GM12878 (cell line): ENCODE measurements at regions not wholly inside any gene's neighbourhood (a gene's known extent, or its start where the extent isn't known, plus 50 kb on each side); places are given as distances from the start of the nearest gene placed in this dataset.

ENCODE experiments used
- ATAC-seq: fragments of 200-7000 bp; cut with Tn5 transposase; 3 replicates; pipeline ENCODE4 v1.9.1; 2020; ENCODE audit warnings: mild to moderate bottlenecking, moderate library complexity
- BruUV-seq: library from RNA; stranded (reverse); fragments of 400-500 nt; replicated peaks from 2 replicates; lab custom pipeline; 2021; lab: Mats Ljungman, UMichigan
- CTCF ChIA-PET: fragments of 300-600 bp; sonication (Branson Sonifier 250); formaldehyde crosslinking; extraction: SDS; loops from one replicate; lab custom pipeline; 2021; ENCODE audit warnings: inconsistent platforms; lab: Yijun Ruan, JAX
- POLR2A ChIA-PET: fragments of 350-600 bp; formaldehyde crosslinking; extraction: SDS; loops from one replicate; lab custom pipeline; 2021; ENCODE audit warnings: inconsistent platforms; lab: Charles Lee
- RAD21 ChIA-PET: fragments of 300-600 bp; sonication (Branson Sonifier 250); formaldehyde crosslinking; loops from one replicate; lab custom pipeline; 2023; ENCODE audit warnings: antibody characterized with exemption; ENCODE audit not compliant: unreplicated experiment; lab: Charles Lee
- SMC1A ChIA-PET: fragments of 300-600 bp; sonication (Branson Sonifier 250); formaldehyde crosslinking; loops from one replicate; lab custom pipeline; 2023; ENCODE audit not compliant: unreplicated experiment, uncharacterized antibody; lab: Charles Lee
- DNase-seq: peaks from one replicate; pipeline ENCODE4 v3.0.0-alpha.2; 2011; ENCODE audit warnings: low read depth, low spot score
- FAIRE-seq: peaks from 3 replicates; lab custom pipeline; 2011; peaks lifted over from hg19 to GRCh38; lab: Jason Lieb, UNC
- H2AFZ ChIP-seq: 2 replicates; pipeline ENCODE4 v1.6.0; 2011; ENCODE audit warnings: low read depth, low read length, control low read depth; ENCODE audit not compliant: control insufficient read depth
- H3K27ac ChIP-seq: 2 replicates; pipeline ENCODE4 v1.5.1; 2011; ENCODE audit warnings: control low read depth; ENCODE audit not compliant: control insufficient read depth, insufficient read depth
- H3K27me3 ChIP-seq, 2 experiments: replicated peaks in 1 of 2; 2 replicates each; pipeline versions ENCODE4 v1.6.0 to v1.6.1; 2011; ENCODE audit warnings: low read length in 1 of 2; ENCODE audit not compliant: control insufficient read depth in 2 of 2, insufficient read depth in 2 of 2
- H3K36me3 ChIP-seq, 2 experiments: 2 replicates each; pipeline ENCODE4 v1.5.1; 2011; ENCODE audit warnings: low read length in 1 of 2; ENCODE audit not compliant: control insufficient read depth in 2 of 2, insufficient read depth in 2 of 2
- H3K4me1 ChIP-seq: 2 replicates; pipeline ENCODE4 v1.6.1; 2011; ENCODE audit warnings: mild to moderate bottlenecking, low read length, moderate library complexity, mixed read lengths; ENCODE audit not compliant: control insufficient read depth, insufficient read depth
- H3K4me2 ChIP-seq: 2 replicates; pipeline ENCODE4 v1.6.0; 2011; ENCODE audit warnings: control low read depth; ENCODE audit not compliant: control insufficient read depth, insufficient read depth
- H3K4me3 ChIP-seq: fragments of 200-600 bp; sonication (generic); 2 replicates; pipeline ENCODE4 v1.5.1; 2016
- H3K79me2 ChIP-seq: 2 replicates; pipeline ENCODE4 v1.6.0; 2011; ENCODE audit warnings: low read length; ENCODE audit not compliant: control insufficient read depth, insufficient read depth
- H3K9ac ChIP-seq: 2 replicates; pipeline ENCODE4 v1.8.0; 2011; ENCODE audit warnings: low read length, control low read depth, mixed read lengths; ENCODE audit not compliant: control insufficient read depth, insufficient read depth
- H3K9me3 ChIP-seq: replicated peaks from 3 replicates; pipeline ENCODE4 v1.5.1; 2011; ENCODE audit warnings: mild to moderate bottlenecking, low read length; ENCODE audit not compliant: control insufficient read depth, insufficient read depth
- H4K20me1 ChIP-seq: 2 replicates; pipeline ENCODE4 v1.6.0; 2011; ENCODE audit not compliant: control insufficient read depth, insufficient read depth
- CREB1 ChIP-seq: IDR thresholded peaks from 2 replicates; pipeline ENCODE4 v1.6.1; 2012; ENCODE audit warnings: low read depth, mild to moderate bottlenecking, inconsistent platforms
- ETV6 ChIP-seq, 2 experiments: fragments of 450-650 bp in 1 of 2; IDR thresholded peaks in 1 of 2; conservative IDR thresholded peaks in 1 of 2; 2 replicates each; pipeline ENCODE4 v1.6.1; 2014; ENCODE audit warnings: antibody characterized with exemption in 1 of 2, borderline replicate concordance in 1 of 2, low read depth in 1 of 2, mild to moderate bottlenecking in 1 of 2, moderate library complexity in 1 of 2
- FOXM1 ChIP-seq: IDR thresholded peaks from 2 replicates; pipeline ENCODE4 v1.6.1; 2012; ENCODE audit warnings: low read depth, mild to moderate bottlenecking, inconsistent platforms, low read length, moderate library complexity
- NR2F1 ChIP-seq: fragments of 450-650 bp; conservative IDR thresholded peaks from 2 replicates; pipeline ENCODE4 v1.6.1; 2017; ENCODE audit warnings: mild to moderate bottlenecking
- RAD21 ChIP-seq: IDR thresholded peaks from 2 replicates; pipeline ENCODE4 v1.6.1; 2011; ENCODE audit warnings: mild to moderate bottlenecking, low read depth, low read length, moderate library complexity; ENCODE audit not compliant: insufficient read depth
- RCOR1 ChIP-seq: conservative IDR thresholded peaks from 2 replicates; pipeline ENCODE4 v1.6.1; 2012; ENCODE audit warnings: low read depth, low read length, improper control_type of control experiment
- SIN3A ChIP-seq: IDR thresholded peaks from 2 replicates; pipeline ENCODE4 v1.6.1; 2012; ENCODE audit warnings: low read depth, low read length, improper control_type of control experiment
- SREBF2 ChIP-seq: IDR thresholded peaks from 2 replicates; pipeline ENCODE4 v1.6.1; 2012; ENCODE audit warnings: mild to moderate bottlenecking, low read length
- ZBTB11 ChIP-seq: fragments of 450-650 bp; formaldehyde crosslinking; IDR thresholded peaks from 2 replicates; pipeline ENCODE4 v1.5.0; 2022; ENCODE audit warnings: mild to moderate bottlenecking, missing genetic modification characterization
- WGBS: methylation state at CpG from one replicate; pipeline ENCODE4 v1.1.6; 2016; ENCODE audit warnings: low lambda C conversion rate; ENCODE audit not compliant: insufficient replicate concordance, insufficient coverage; ENCODE audit errors: missing lambda C conversion rate; 5-methylcytosine and 5-hydroxymethylcytosine counted together
- in situ Hi-C: fragments of 300-500 bp; cut with MboI; formaldehyde crosslinking; loops from 9 replicates; pipeline ENCODE4 v1.14.3; 2018; ENCODE audit warnings: mixed read lengths
- intact Hi-C: fragments of 100-400 bp; cut with micrococcal nuclease; formaldehyde crosslinking; loops from one replicate; pipeline ENCODE4 v1.14.2; 2022; ENCODE audit not compliant: unreplicated experiment
- TF ChIP-seq, protein P1 (sequence below): fragments of 450-650 bp; IDR thresholded peaks from 2 replicates; pipeline ENCODE4 v1.6.1; 2017; ENCODE audit warnings: low read depth, mild to moderate bottlenecking, moderate library complexity
- TF ChIP-seq, protein P2 (sequence below): fragments of 450-650 bp; IDR thresholded peaks from 2 replicates; pipeline ENCODE4 v1.6.1; 2018; ENCODE audit warnings: borderline replicate concordance, mild to moderate bottlenecking; ENCODE audit not compliant: partially characterized antibody

DNA sequence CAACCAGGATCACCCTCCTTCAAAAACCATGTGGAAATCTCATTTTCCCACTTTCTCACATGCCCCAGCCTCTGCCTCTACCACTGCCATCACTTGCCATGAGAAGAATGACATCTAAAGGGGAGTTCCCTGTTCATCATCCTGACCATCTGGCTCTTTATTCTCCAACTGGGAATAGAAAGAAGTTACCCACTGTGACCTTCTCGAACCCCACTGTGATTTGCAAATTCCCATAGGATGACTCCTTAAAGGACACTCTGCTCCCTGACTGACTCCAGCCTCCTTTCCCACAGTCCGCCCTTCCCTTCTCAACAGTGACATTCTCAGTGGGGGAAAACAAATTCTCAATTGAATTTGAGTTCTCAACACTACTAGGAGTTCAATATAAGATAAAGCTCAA is 440.5 kb downstream of the NR2F2 start:
- FAIRE-seq (no peak), ATAC-seq (no peak)
- Histone ChIP-seq H2AFZ (no peak overlapping the region), H4K20me1 (no peaks in the 10 kb centered on the region), H3K4me1 (no peaks in the 10 kb centered on the region), H3K27me3 (no peaks in the 10 kb centered on the region; a peak in 1 of 4 replicates), H3K9me3 (no peaks in the 10 kb centered on the region), H3K36me3 (no peaks in the 10 kb centered on the region)
- ChIA-PET SMC1A (no interaction called here), POLR2A (no interaction called here)
- no TSS peak for BruUV-seq
- intact Hi-C loops, result no loop called here
- no peak for TF ChIP-seq SREBF2
- TF ChIP-seq, protein P1, sequence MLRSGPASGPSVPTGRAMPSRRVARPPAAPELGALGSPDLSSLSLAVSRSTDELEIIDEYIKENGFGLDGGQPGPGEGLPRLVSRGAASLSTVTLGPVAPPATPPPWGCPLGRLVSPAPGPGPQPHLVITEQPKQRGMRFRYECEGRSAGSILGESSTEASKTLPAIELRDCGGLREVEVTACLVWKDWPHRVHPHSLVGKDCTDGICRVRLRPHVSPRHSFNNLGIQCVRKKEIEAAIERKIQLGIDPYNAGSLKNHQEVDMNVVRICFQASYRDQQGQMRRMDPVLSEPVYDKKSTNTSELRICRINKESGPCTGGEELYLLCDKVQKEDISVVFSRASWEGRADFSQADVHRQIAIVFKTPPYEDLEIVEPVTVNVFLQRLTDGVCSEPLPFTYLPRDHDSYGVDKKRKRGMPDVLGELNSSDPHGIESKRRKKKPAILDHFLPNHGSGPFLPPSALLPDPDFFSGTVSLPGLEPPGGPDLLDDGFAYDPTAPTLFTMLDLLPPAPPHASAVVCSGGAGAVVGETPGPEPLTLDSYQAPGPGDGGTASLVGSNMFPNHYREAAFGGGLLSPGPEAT, result no peak
- TF ChIP-seq, protein P2, sequence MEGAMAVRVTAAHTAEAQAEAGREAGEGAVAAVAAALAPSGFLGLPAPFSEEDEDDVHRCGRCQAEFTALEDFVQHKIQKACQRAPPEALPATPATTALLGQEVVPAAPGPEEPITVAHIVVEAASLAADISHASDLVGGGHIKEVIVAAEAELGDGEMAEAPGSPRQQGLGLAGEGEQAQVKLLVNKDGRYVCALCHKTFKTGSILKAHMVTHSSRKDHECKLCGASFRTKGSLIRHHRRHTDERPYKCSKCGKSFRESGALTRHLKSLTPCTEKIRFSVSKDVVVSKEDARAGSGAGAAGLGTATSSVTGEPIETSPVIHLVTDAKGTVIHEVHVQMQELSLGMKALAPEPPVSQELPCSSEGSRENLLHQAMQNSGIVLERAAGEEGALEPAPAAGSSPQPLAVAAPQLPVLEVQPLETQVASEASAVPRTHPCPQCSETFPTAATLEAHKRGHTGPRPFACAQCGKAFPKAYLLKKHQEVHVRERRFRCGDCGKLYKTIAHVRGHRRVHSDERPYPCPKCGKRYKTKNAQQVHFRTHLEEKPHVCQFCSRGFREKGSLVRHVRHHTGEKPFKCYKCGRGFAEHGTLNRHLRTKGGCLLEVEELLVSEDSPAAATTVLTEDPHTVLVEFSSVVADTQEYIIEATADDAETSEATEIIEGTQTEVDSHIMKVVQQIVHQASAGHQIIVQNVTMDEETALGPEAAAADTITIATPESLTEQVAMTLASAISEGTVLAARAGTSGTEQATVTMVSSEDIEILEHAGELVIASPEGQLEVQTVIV, result no peak
- TF ChIP-seq ETV6 (conservative IDR thresholded peaks at IDR 0.05 in 1 of 2, IDR thresholded peaks at IDR 0.05 in 1 of 2; ENCODE audit: borderline replicate concordance in 1 of 2, low read depth in 1 of 2), result no peak
- TF ChIP-seq CREB1, result no peak
- TF ChIP-seq RCOR1, result no peak
- no peak for TF ChIP-seq FOXM1
- TF ChIP-seq SIN3A, result no peak
- TF ChIP-seq RAD21, result no peak
- no peak for TF ChIP-seq ZBTB11 (CRISPR knock-in tag)
- no peak for TF ChIP-seq NR2F1
- TF ChIP-seq, all 136 proteins: peak for 0
- 0% methylated on average over 2 of the region's 2 CpGs for WGBS
- in situ Hi-C loops, result no loop called here
- Histone ChIP-seq H3K4me3 (no peak overlapping the region), H3K4me2 (no peak overlapping the region), H3K27ac (no peak overlapping the region), H3K9ac (no peak overlapping the region), H3K79me2 (no peaks in the 10 kb centered on the region)
- ChIA-PET CTCF (interaction anchor here (0.7 kb wide), 1 partner anchor 40 kb away, joined by 3 read pairs; no protein-coding TSS in a partner anchor), RAD21 (no interaction called here)
- no peak for DNase-seq
